HEK293T (cell line): ENCODE measurements at regions not wholly inside any gene's neighbourhood (a gene's known extent, or its start where the extent isn't known, plus 50 kb on each side); places are given as distances from the start of the nearest gene placed in this dataset.

Experiments used
- BHLHE40 ChIP-seq: fragments of 450-650 bp; IDR thresholded peaks from 2 replicates; pipeline ENCODE4 v1.6.1; 2016; ENCODE audit warnings: mild to moderate bottlenecking, moderate library complexity, borderline replicate concordance
- FOXM1 ChIP-seq: fragments of 450-650 bp; IDR thresholded peaks from 2 replicates; pipeline ENCODE4 v1.6.1; 2017; ENCODE audit warnings: mild to moderate bottlenecking, borderline replicate concordance
- SP1 ChIP-seq: fragments of 450-650 bp; IDR thresholded peaks from 2 replicates; pipeline ENCODE4 v1.6.1; 2017

GRCh38 chr4:31085689-31086088 is 365.5 kb downstream of the PCDH7 start:
- TF ChIP-seq BHLHE40 (no peak), SP1 (no peak), FOXM1 (no peak)
